OCI-LY1 (cell line): ENCODE measurements at regions not wholly inside any gene's neighbourhood (a gene's known extent, or its start where the extent isn't known, plus 50 kb on each side); places are given as distances from the start of the nearest gene placed in this dataset.

Experiments
- H2AFZ ChIP-seq: fragments of 200-600 bp; sonication (generic), shearing (Covaris generic); 2 replicates; pipeline ENCODE4 v1.6.0; 2014; ENCODE audit warnings: antibody characterized with exemption, mild to moderate bottlenecking, low read length
- H3F3A ChIP-seq: fragments of 200-600 bp; sonication (generic), shearing (Covaris generic); 2 replicates; pipeline ENCODE4 v1.6.0; 2014; ENCODE audit warnings: mild to moderate bottlenecking, antibody characterized with exemption, low read length, moderate library complexity; ENCODE audit not compliant: insufficient read depth
- H3K27ac ChIP-seq: fragments of 200-600 bp; sonication (generic); 2 replicates; pipeline ENCODE4 v1.5.1; 2014; ENCODE audit warnings: low read length, mixed run types, mild to moderate bottlenecking, low read depth; ENCODE audit not compliant: poor library complexity, severe bottlenecking
- H3K27me3 ChIP-seq: fragments of 200-600 bp; sonication (generic); 2 replicates; pipeline ENCODE4 v1.6.0; 2014; ENCODE audit warnings: antibody characterized with exemption, mild to moderate bottlenecking, low read length, moderate library complexity; ENCODE audit not compliant: insufficient read depth
- H3K36me3 ChIP-seq: fragments of 200-600 bp; sonication (generic); 2 replicates; pipeline ENCODE4 v1.6.1; 2014; ENCODE audit warnings: mild to moderate bottlenecking, antibody characterized with exemption, low read length, moderate library complexity, mixed read lengths; ENCODE audit not compliant: insufficient read depth
- H3K4me1 ChIP-seq: fragments of 200-600 bp; sonication (generic); 2 replicates; pipeline ENCODE4 v1.5.1; 2014; ENCODE audit warnings: mild to moderate bottlenecking, low read length, moderate library complexity; ENCODE audit not compliant: insufficient read depth, severe bottlenecking
- H3K4me2 ChIP-seq: fragments of 200-600 bp; sonication (generic), shearing (Covaris generic); 2 replicates; pipeline ENCODE4 v1.6.1; 2014; ENCODE audit warnings: low read length
- H3K4me3 ChIP-seq: fragments of 200-600 bp; sonication (generic); 2 replicates; pipeline ENCODE4 v1.5.1; 2014; ENCODE audit warnings: low read length, low read depth, mild to moderate bottlenecking, mixed read lengths; ENCODE audit not compliant: poor library complexity, severe bottlenecking
- H3K79me2 ChIP-seq: fragments of 200-600 bp; shearing (Covaris generic); 2 replicates; pipeline ENCODE4 v1.6.1; 2016; ENCODE audit warnings: mixed run types, low read length, mixed read lengths; ENCODE audit not compliant: insufficient read depth
- H3K9ac ChIP-seq: fragments of 200-600 bp; sonication (generic), shearing (Covaris generic); 2 replicates; pipeline ENCODE4 v1.6.1; 2014; ENCODE audit warnings: mild to moderate bottlenecking, low read length, mixed read lengths
- H3K9me2 ChIP-seq: fragments of 200-600 bp; sonication (generic), shearing (Covaris generic); 2 replicates; pipeline ENCODE4 v1.6.1; 2014; ENCODE audit warnings: low read depth, mild to moderate bottlenecking, low read length, mixed read lengths
- H3K9me3 ChIP-seq: fragments of 200-600 bp; shearing (Covaris generic); 2 replicates; pipeline ENCODE4 v1.6.1; 2014; ENCODE audit warnings: low read length, mixed read lengths
- H4K20me1 ChIP-seq: fragments of 200-600 bp; sonication (generic), shearing (Covaris generic); 2 replicates; pipeline ENCODE4 v1.6.0; 2016; ENCODE audit warnings: mild to moderate bottlenecking, low read length; ENCODE audit not compliant: insufficient read depth
- CTCF ChIP-seq: fragments of 200-600 bp; sonication (generic), shearing (Covaris generic); IDR thresholded peaks from 2 replicates; pipeline ENCODE4 v1.5.1; 2017; ENCODE audit warnings: mild to moderate bottlenecking, antibody characterized with exemption, low read length, moderate library complexity, mixed read lengths
- EZH2 ChIP-seq: fragments of 200-600 bp; sonication (generic), shearing (Covaris generic); IDR thresholded peaks from 2 replicates; pipeline ENCODE4 v1.8.0; 2017; ENCODE audit warnings: borderline replicate concordance, mixed run types, mild to moderate bottlenecking, antibody characterized with exemption, low read length, moderate library complexity, mixed read lengths

GRCh38 chr4:189187531-189188052, 753.1 kb upstream of the FRG1 start:
- Histone ChIP-seq H3K9me2 (no peaks in the 10 kb centered on the region), H3K4me2 (no peak overlapping the region), H3F3A (no peaks in the 10 kb centered on the region), H3K9me3 (no peaks in the 10 kb centered on the region), H3K4me3 (no peak overlapping the region), H3K27me3 (no peaks in the 10 kb centered on the region; the same call in 1 of the 2 replicates), H4K20me1 (no peaks in the 10 kb centered on the region), H3K36me3 (no peaks in the 10 kb centered on the region), H2AFZ (no peak overlapping the region), H3K9ac (no peak overlapping the region), H3K79me2 (no peaks in the 10 kb centered on the region), H3K4me1 (no peaks in the 10 kb centered on the region), H3K27ac (no peak overlapping the region)
- TF ChIP-seq EZH2 (no peak), CTCF (no peak)

DNA sequence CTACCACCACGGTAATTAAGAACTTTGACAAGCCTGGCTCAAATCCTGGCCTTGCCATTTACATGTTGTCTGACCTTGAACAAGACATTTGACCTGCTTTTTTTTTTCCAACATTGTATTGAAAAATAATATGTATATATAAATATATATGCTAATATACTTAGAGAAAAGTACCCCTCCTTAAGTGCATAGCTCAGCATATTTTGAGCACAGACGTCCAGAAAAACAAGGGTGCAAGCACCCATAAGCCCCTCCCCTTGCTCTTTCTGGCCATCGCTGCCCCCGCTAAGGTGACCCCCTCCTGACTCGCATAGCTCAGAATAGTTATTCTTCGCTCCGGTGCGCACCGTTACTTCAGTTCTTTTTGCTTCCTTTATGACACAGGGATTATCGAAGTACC, 742.0 kb upstream of the FRG1 start:
- TF ChIP-seq EZH2 (no peak), CTCF (no peak)
- Histone ChIP-seq H3K4me2 (no peak overlapping the region), H3K36me3 (no peaks in the 10 kb centered on the region), H3K79me2 (no peaks in the 10 kb centered on the region), H3K27ac (no peak overlapping the region), H3F3A (no peaks in the 10 kb centered on the region), H3K27me3 (no peaks in the 10 kb centered on the region), H4K20me1 (no peaks in the 10 kb centered on the region), H3K9me2 (no peaks in the 10 kb centered on the region), H2AFZ (no peak overlapping the region), H3K9me3 (no peaks in the 10 kb centered on the region), H3K9ac (no peak overlapping the region), H3K4me3 (no peak overlapping the region), H3K4me1 (peaks cover 12% of the 10 kb centered on the region)

- Histone ChIP-seq H3K9ac (no peak overlapping the region), H4K20me1 (no peaks in the 10 kb centered on the region), H3K4me1 (peaks cover 12% of the 10 kb centered on the region), H3K27me3 (no peaks in the 10 kb centered on the region), H3K4me2 (no peak overlapping the region), H3K9me3 (no peaks in the 10 kb centered on the region), H3K27ac (no peak overlapping the region), H3K4me3 (no peak overlapping the region), H2AFZ (no peak overlapping the region), H3F3A (no peaks in the 10 kb centered on the region), H3K36me3 (no peaks in the 10 kb centered on the region), H3K79me2 (no peaks in the 10 kb centered on the region), H3K9me2 (no peaks in the 10 kb centered on the region)
- no peak for TF ChIP-seq CTCF
- TF ChIP-seq EZH2: no peak
These were observed 740.3 kb upstream of the FRG1 start for GRCh38 chr4:189200353-189200752.
